ENCODE measurements at regions not wholly inside any gene's neighbourhood (a gene's known extent, or its start where the extent isn't known, plus 50 kb on each side); places are given as distances from the start of the nearest gene placed in this dataset.

- TF ChIP-seq CTCF (IDR thresholded peaks at IDR 0.05) (no peak), POLR2A (IDR thresholded peaks at IDR 0.05) (no peak)
Observed at GRCh38 chr1:59105548-59106507, 191.1 kb upstream of the FGGY start.
